ENCODE measurements at regions not wholly inside any gene's neighbourhood (a gene's known extent, or its start where the extent isn't known, plus 50 kb on each side); places are given as distances from the start of the nearest gene placed in this dataset.

DNA sequence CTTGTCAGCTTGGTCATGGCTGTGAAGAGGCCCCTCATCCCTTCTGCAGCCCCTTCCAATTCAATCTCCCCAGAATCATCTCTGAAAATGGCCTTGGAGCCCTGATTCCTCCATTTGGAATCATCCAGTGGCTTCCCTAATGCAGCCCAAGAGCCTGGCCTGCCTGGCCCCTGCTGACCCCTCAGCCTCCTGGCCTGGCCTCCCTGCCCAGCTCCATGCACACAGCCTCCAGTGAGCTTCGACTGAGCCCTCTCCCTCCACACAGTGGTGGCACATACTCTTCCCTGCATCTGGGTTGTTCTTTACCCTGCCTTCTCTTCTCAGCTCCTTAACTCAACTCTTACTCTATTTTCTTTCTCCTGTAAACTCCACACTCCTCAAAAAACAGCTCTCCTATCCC, 120.9 kb downstream of the ANKRD60 start:
- Histone ChIP-seq H3K27me3 (ENCODE audit: control insufficient read depth, insufficient read depth, low read length) (no peaks in the 10 kb centered on the region), H3K9me3 (ENCODE audit: control insufficient read depth, low read depth, low read length) (no peaks in the 10 kb centered on the region), H3K4me3 (ENCODE audit: low read length) (no peak overlapping the region), H3K27ac (ENCODE audit: low read length) (no peak overlapping the region), H3K36me3 (ENCODE audit: control insufficient read depth, low read depth, low read length) (no peaks in the 10 kb centered on the region), H3K9ac (ENCODE audit: low read length) (no peak overlapping the region), H3K4me1 (ENCODE audit: control insufficient read depth, low read depth, low read length) (no peaks in the 10 kb centered on the region)

DNA sequence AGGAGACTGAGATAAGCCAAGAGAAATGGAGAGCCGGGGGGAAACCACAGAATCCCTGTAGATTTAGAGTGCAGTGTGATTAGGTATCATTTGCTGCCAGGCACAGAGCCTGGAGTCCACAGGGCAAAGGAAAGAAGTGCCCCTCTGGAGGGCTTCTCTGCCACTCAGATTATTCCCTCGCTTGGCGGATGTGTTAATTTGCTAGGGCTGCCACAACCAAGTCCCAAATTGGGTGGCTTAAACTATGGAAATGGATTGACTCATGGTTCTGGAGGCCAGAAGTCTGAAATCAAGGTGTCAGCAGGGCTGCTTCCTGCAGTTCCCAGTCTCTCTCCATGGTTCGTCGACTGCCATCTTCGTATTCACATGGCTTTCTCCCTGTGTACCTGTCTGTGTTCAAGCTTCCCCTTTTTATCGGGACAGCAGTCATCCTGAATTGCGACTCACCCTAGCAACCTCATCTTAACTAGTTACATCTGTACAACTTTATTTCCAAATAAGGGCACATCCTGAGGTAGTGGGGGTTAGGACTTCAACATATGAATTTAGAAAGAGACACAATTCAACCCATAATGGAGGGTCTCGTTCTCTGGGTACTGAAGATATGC, 122.2 kb downstream of the ANKRD60 start:
- Histone ChIP-seq H3K36me3 (ENCODE audit: control insufficient read depth, low read depth, low read length) (no peaks in the 10 kb centered on the region), H3K9me3 (ENCODE audit: control insufficient read depth, low read depth, low read length) (no peaks in the 10 kb centered on the region), H3K9ac (ENCODE audit: low read length) (no peak overlapping the region), H3K4me3 (ENCODE audit: low read length) (no peak overlapping the region), H3K4me1 (ENCODE audit: control insufficient read depth, low read depth, low read length) (no peaks in the 10 kb centered on the region), H3K27me3 (ENCODE audit: control insufficient read depth, insufficient read depth, low read length) (no peaks in the 10 kb centered on the region), H3K27ac (ENCODE audit: low read length) (no peak overlapping the region)

DNA sequence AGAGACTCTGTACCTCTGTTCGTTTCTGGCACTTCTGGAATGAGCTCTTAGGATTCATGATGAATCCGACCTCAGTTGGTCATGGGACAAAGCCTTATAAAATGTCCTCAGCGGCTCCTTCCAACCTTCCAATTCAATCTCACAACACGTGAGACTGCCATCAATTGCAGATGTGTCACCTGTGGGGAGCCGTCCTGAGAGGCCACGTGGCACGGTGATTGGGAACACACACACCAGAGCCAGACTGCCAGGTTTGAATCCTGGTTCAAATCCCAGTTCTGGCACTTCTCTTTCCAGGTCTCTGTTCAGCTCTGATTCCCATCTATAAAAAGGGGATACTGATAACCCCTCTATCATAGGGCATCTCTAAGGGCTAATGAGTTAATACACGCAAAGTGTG, 124.5 kb downstream of the ANKRD60 start:
- no peaks in the 10 kb centered on the region for H3K4me1 ChIP-seq (ENCODE audit: control insufficient read depth, low read depth, low read length)
- H3K4me3 ChIP-seq (ENCODE audit: low read length), result no peak overlapping the region

DNA sequence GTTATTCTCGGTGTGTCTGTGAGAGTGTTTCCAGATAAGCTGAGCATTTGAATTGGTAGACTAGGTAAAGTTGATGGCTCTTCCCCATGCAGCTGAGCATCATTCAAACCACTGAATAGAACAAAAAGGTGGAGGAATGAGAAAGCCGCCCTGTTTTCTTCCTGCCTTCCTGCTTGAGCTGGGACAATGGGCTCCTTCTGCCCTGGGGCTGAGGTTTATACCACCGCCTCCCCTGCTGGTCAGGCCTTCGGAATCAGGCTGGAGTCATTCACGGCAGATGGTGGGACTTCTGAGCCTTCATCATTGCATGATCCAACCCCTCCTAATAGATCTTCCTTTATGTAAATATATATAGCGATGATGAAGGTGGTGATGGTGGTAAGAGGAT, 124.9 kb downstream of the ANKRD60 start:
- Histone ChIP-seq H3K9me3 (ENCODE audit: control insufficient read depth, low read depth, low read length) (no peaks in the 10 kb centered on the region), H3K36me3 (ENCODE audit: control insufficient read depth, low read depth, low read length) (no peaks in the 10 kb centered on the region), H3K4me1 (ENCODE audit: control insufficient read depth, low read depth, low read length) (no peaks in the 10 kb centered on the region), H3K4me3 (ENCODE audit: low read length) (no peak overlapping the region), H3K27me3 (ENCODE audit: control insufficient read depth, insufficient read depth, low read length) (no peaks in the 10 kb centered on the region), H3K27ac (ENCODE audit: low read length) (no peak overlapping the region), H3K9ac (ENCODE audit: low read length) (no peak overlapping the region)

More for the DNA sequence above, 124.5 kb downstream of the ANKRD60 start:
- Histone ChIP-seq H3K27ac (ENCODE audit: low read length) (no peak overlapping the region), H3K27me3 (ENCODE audit: control insufficient read depth, insufficient read depth, low read length) (no peaks in the 10 kb centered on the region), H3K9ac (ENCODE audit: low read length) (no peak overlapping the region), H3K9me3 (ENCODE audit: control insufficient read depth, low read depth, low read length) (no peaks in the 10 kb centered on the region), H3K36me3 (ENCODE audit: control insufficient read depth, low read depth, low read length) (no peaks in the 10 kb centered on the region)

DNA sequence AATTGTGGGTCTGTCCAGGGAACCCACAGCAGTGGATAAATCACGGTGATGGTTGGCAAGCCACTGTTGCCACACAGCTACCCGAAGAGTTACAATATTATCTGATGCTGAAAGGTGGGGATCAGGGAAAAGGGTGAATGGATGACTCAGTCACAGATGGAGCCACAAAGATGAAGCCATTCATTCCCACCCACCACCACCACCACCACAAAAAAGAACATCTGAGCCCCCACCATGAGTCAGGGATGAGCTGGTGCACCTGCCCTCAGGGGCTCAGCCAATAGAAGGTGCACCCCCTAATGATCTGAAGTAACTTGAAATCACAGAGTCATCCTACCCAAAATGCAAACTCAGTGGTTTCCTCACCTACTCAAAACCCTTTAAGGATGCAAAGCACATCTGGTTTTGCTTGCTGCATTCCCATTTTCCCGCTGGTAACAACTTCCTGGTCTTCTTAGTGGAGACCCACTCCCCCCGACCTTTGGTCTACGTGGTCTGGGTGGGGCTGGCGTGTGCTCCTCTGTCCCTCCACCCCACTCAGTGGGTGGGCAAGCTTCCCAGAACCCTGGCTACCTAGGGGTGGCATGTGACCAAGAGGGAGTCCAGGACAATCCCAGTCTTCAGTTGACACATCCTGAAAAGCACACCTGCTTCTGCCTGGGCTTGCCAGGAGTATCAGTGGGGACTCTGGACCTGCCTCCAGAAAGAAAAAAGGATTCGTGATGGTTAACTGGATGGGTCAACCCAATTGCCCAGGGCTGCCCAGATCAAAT, 125.5 kb downstream of the ANKRD60 start:
- Histone ChIP-seq H3K9me3 (ENCODE audit: control insufficient read depth, low read depth, low read length) (no peaks in the 10 kb centered on the region), H3K9ac (ENCODE audit: low read length) (no peak overlapping the region), H3K27me3 (ENCODE audit: control insufficient read depth, insufficient read depth, low read length) (no peaks in the 10 kb centered on the region), H3K27ac (ENCODE audit: low read length) (no peak overlapping the region), H3K4me3 (ENCODE audit: low read length) (no peak overlapping the region), H3K4me1 (ENCODE audit: control insufficient read depth, low read depth, low read length) (no peaks in the 10 kb centered on the region), H3K36me3 (ENCODE audit: control insufficient read depth, low read depth, low read length) (no peaks in the 10 kb centered on the region)

DNA sequence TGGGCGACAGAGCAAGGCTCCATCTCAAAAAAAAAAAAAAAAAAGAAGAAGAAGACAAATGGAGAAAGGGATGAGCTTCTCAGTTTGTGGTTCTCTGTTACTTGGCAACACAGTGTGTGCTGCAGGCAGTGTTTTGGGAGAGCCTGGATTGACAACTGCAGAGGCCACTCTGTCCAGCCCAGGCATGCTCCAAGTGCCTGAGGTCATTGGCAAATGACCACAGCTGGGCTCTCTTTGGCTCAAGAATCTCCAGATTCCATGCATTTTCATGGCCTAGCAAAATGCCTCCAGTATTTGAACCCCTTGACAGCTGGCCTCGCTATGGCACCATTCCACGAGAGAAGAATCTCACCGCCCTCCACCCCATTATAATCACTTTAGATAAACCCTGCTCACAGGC, 126.2 kb downstream of the ANKRD60 start:
- Histone ChIP-seq H3K9me3 (ENCODE audit: control insufficient read depth, low read depth, low read length) (no peaks in the 10 kb centered on the region), H3K36me3 (ENCODE audit: control insufficient read depth, low read depth, low read length) (no peaks in the 10 kb centered on the region), H3K27ac (ENCODE audit: low read length) (no peak overlapping the region), H3K27me3 (ENCODE audit: control insufficient read depth, insufficient read depth, low read length) (no peaks in the 10 kb centered on the region), H3K4me1 (ENCODE audit: control insufficient read depth, low read depth, low read length) (no peaks in the 10 kb centered on the region), H3K4me3 (ENCODE audit: low read length) (no peak overlapping the region), H3K9ac (ENCODE audit: low read length) (no peak overlapping the region)

DNA sequence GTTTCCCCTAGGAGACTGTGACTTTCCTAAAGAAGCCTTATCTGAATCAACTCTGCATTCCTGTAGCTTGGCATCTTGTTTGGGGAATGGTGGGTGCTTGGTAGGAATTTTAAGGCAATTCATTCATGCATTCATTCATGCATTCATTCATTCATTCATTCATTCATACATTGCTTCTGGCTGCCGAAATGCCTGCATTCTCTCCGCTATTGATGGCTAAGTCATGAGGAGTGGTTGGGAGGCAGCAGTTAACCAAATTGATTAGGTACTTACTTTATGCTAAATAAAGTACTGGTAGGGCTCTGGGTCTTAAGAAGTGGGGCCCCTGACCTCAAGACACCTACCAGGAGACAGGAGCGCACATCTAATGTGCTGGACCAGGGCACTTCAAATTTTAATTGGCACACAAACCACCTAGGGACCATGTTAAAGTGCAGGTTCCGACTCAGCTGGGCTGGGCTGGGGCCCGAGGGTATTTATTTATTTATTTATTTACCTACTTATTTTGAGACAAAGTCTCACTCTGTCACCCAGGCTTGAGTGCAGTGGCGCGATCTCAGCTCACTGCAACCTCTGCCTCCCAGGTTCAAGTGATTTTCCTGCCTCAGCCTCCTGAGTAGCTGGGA, 127.6 kb downstream of the ANKRD60 start:
- Histone ChIP-seq H3K4me3 (ENCODE audit: low read length) (no peak overlapping the region), H3K36me3 (ENCODE audit: control insufficient read depth, low read depth, low read length) (no peaks in the 10 kb centered on the region), H3K27ac (ENCODE audit: low read length) (no peak overlapping the region), H3K27me3 (ENCODE audit: control insufficient read depth, insufficient read depth, low read length) (no peaks in the 10 kb centered on the region), H3K9me3 (ENCODE audit: control insufficient read depth, low read depth, low read length) (no peaks in the 10 kb centered on the region), H3K9ac (ENCODE audit: low read length) (no peak overlapping the region), H3K4me1 (ENCODE audit: control insufficient read depth, low read depth, low read length) (no peaks in the 10 kb centered on the region)

DNA sequence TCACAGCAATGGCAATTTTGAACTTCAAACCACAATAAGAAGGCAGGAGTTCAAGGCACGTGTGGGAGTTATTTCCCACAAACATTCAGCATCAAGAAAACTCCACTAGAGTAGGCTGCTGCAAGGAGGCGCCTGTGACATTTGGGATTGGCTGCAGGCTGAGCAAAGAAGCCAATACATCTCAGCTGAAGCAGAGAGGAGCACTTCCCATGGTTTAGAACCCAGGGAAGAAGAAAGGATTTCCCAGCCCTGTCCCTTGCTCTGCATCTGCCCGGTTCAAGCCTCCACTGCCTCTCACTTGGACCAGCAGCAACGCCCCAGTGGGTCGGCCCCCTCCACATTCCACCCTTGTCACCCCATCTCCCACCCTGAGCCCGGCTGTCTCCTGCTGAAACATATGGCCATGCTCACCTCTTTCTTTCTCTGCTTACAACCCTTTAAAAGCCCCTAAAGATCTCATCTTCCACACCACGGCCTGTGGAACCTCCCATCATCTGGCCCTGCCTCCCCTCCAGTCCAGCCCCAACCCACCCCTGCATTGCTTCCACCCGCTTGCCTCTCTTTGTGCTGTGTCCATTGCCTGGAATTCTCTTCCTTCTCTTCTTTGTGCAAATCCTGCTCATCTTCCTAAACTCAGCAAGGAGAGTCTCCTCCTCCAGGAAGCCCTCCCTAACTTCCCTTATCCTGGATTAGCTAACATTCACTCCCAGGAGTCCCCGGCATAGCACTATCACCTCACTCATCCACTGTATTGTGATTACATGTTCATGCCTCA, 128.3 kb downstream of the ANKRD60 start:
- Histone ChIP-seq H3K27me3 (ENCODE audit: control insufficient read depth, insufficient read depth, low read length) (no peaks in the 10 kb centered on the region), H3K4me1 (ENCODE audit: control insufficient read depth, low read depth, low read length) (no peaks in the 10 kb centered on the region)

DNA sequence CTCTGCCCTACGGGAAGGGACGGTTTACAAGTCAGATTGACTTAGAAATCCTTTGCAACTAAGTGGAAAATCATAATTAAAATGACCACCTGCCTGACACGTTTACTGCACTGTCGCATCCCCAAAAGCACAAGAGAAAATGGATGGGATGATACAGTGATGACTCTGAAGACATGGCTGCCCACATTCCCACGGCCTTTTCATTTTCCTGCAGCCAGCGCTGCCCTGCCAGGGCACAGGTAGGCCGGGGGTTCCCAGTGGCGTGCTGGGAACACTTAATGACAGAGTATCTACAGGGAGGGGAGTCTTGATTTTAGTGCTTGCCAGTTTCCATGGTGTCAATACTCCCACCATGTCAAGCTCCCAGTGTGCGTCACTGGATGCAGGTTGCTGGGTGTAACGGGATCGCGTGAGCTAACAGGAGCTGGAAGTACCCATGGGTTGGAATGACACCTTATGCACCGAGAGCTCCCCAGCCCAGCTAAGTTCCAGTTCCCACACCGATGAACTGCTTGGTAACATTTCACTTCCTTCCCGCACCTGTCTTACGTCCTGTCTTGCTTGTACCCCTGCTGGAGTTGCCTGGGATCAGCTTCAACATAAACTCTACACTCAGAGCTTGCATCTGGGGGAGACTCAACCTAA, 129.0 kb downstream of the ANKRD60 start:
- no peaks in the 10 kb centered on the region for H3K27me3 ChIP-seq (ENCODE audit: control insufficient read depth, insufficient read depth, low read length)
- no peaks in the 10 kb centered on the region for H3K4me1 ChIP-seq (ENCODE audit: control insufficient read depth, low read depth, low read length)
- H3K27ac ChIP-seq (ENCODE audit: low read length), result no peak overlapping the region
- H3K9ac ChIP-seq (ENCODE audit: low read length), result no peak overlapping the region
- no peaks in the 10 kb centered on the region for H3K36me3 ChIP-seq (ENCODE audit: control insufficient read depth, low read depth, low read length)
- H3K4me3 ChIP-seq (ENCODE audit: low read length), result no peak overlapping the region
- no peaks in the 10 kb centered on the region for H3K9me3 ChIP-seq (ENCODE audit: control insufficient read depth, low read depth, low read length)

More for the DNA sequence above, 128.3 kb downstream of the ANKRD60 start:
- H3K27ac ChIP-seq (ENCODE audit: low read length), result no peak overlapping the region
- no peak overlapping the region for H3K4me3 ChIP-seq (ENCODE audit: low read length)
- no peaks in the 10 kb centered on the region for H3K36me3 ChIP-seq (ENCODE audit: control insufficient read depth, low read depth, low read length)
- no peaks in the 10 kb centered on the region for H3K9me3 ChIP-seq (ENCODE audit: control insufficient read depth, low read depth, low read length)
- H3K9ac ChIP-seq (ENCODE audit: low read length), result no peak overlapping the region

DNA sequence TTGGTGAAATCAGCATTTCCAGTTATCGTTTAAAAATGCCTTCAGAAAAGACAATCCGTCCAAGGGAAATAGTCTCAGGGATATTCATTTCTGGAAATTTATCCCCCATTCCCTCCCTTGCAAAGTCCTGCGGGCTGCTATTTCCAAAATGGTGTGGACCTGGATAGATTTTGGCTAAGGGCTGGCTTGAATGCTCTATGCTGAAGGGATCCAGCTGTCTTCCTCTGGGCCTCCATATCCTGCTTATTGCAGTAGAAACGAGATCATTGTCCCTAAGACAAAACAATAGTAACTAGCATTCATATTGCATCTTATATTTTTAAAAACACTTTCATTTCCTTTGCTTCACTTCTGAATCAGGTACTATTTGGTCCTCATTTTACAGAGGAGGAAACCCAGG, 129.9 kb downstream of the ANKRD60 start:
- H3K27me3 ChIP-seq (ENCODE audit: control insufficient read depth, insufficient read depth, low read length), result no peaks in the 10 kb centered on the region
- no peaks in the 10 kb centered on the region for H3K9me3 ChIP-seq (ENCODE audit: control insufficient read depth, low read depth, low read length)
- no peak overlapping the region for H3K9ac ChIP-seq (ENCODE audit: low read length)
- no peak overlapping the region for H3K4me3 ChIP-seq (ENCODE audit: low read length)
- H3K27ac ChIP-seq (ENCODE audit: low read length), result no peak overlapping the region
- H3K4me1 ChIP-seq (ENCODE audit: control insufficient read depth, low read depth, low read length), result no peaks in the 10 kb centered on the region
- no peaks in the 10 kb centered on the region for H3K36me3 ChIP-seq (ENCODE audit: control insufficient read depth, low read depth, low read length)

DNA sequence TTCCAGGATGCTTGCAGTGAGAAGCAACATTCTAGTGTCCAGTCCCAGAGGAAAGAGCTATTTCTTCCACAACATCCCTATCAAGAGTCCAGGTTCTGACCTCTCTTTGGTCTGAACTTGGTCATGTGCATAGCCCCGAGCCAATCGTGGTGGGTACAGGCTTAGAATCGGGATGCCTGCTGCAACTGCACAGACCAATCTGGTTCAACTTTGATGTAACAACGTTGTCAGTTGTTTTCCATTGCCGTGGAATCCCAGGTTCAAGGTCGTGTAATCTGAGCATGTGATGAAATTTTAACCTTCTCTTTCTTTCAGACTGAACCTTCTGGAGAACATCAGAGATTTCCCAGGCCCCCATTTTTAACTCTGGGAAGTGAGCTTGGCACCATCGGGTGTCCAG, 130.5 kb downstream of the ANKRD60 start:
- Histone ChIP-seq H3K9ac (ENCODE audit: low read length) (no peak overlapping the region), H3K4me1 (ENCODE audit: control insufficient read depth, low read depth, low read length) (no peaks in the 10 kb centered on the region), H3K36me3 (ENCODE audit: control insufficient read depth, low read depth, low read length) (no peaks in the 10 kb centered on the region), H3K9me3 (ENCODE audit: control insufficient read depth, low read depth, low read length) (no peaks in the 10 kb centered on the region), H3K27me3 (ENCODE audit: control insufficient read depth, insufficient read depth, low read length) (no peaks in the 10 kb centered on the region), H3K27ac (ENCODE audit: low read length) (no peak overlapping the region), H3K4me3 (ENCODE audit: low read length) (no peak overlapping the region)
